Stimulated activated CD4-positive, alpha-beta T cell treated with anti-CD3 and anti-CD28 coated beads, TNF-alpha, amount 100 ng/mL, for 1 hour (primary cell): ENCODE measurements at regions not wholly inside any gene's neighbourhood (a gene's known extent, or its start where the extent isn't known, plus 50 kb on each side); places are given as distances from the start of the nearest gene placed in this dataset.

ENCODE experiments used
- DNase-seq, 3 donors: peaks; one replicate each; pipeline ENCODE4 v3.0.0-alpha.2; 2020; ENCODE audit warnings: low read depth in 3 of 3, low spot score in 1 of 3

- no peak for DNase-seq
Observed at GRCh38 chr6:166752928-166753721, 126.1 kb upstream of the RPS6KA2 start.

- no peak for DNase-seq
Observed at GRCh38 chr6:166752097-166752496, 125.0 kb upstream of the RPS6KA2 start.

- no peak for DNase-seq
Observed at GRCh38 chr6:166751051-166751595, 124.1 kb upstream of the RPS6KA2 start.

- DNase-seq = no peak
Observed at GRCh38 chr6:166750108-166750793, 123.2 kb upstream of the RPS6KA2 start.

GRCh38 chr6:166749666-166750065 lies 122.6 kb upstream of the RPS6KA2 start:
- DNase-seq = no peak

GRCh38 chr6:166747644-166748595 lies 120.9 kb upstream of the RPS6KA2 start:
- no peak for DNase-seq

- DNase-seq = no peak
Observed at GRCh38 chr6:166745801-166746668, 119.0 kb upstream of the RPS6KA2 start.

- no peak for DNase-seq
Observed at GRCh38 chr6:166744223-166745134, 117.4 kb upstream of the RPS6KA2 start.

- no peak for DNase-seq
Observed at GRCh38 chr6:166743406-166744222, 116.6 kb upstream of the RPS6KA2 start.

GRCh38 chr6:166742981-166743380 lies 115.9 kb upstream of the RPS6KA2 start:
- no peak for DNase-seq

GRCh38 chr6:166739976-166740318 lies 112.9 kb upstream of the RPS6KA2 start:
- no peak for DNase-seq

- no peak for DNase-seq
Observed at GRCh38 chr6:166739117-166739975, 112.3 kb upstream of the RPS6KA2 start.

- no peak for DNase-seq
Observed at GRCh38 chr6:166738386-166739116, 111.5 kb upstream of the RPS6KA2 start.

- DNase-seq = no peak
Observed at GRCh38 chr6:166737261-166737660, 110.2 kb upstream of the RPS6KA2 start.

GRCh38 chr6:166736634-166737033 lies 109.6 kb upstream of the RPS6KA2 start:
- no peak for DNase-seq

- DNase-seq = no peak
Observed at GRCh38 chr6:166733900-166734299, 106.8 kb upstream of the RPS6KA2 start.

- DNase-seq = no peak
Observed at GRCh38 chr6:166729658-166730057, 102.6 kb upstream of the RPS6KA2 start.
